22Rv1 (cell line): ENCODE measurements at regions not wholly inside any gene's neighbourhood (a gene's known extent, or its start where the extent isn't known, plus 50 kb on each side); places are given as distances from the start of the nearest gene placed in this dataset.

Source experiments
- CTCF ChIP-seq: fragments of 450-650 bp; IDR thresholded peaks from 2 replicates; pipeline ENCODE4 v1.5.1; 2017; ENCODE audit warnings: mild to moderate bottlenecking
- ZFX ChIP-seq: fragments of 450-650 bp; IDR thresholded peaks from 2 replicates; pipeline ENCODE4 v1.6.1; 2017; ENCODE audit warnings: antibody characterized with exemption, borderline replicate concordance

GRCh38 chr3:181497358-181497757 lies 214.4 kb upstream of the SOX2 start:
- TF ChIP-seq CTCF (no peak), ZFX (no peak)
